ELF-1 (cell line): ENCODE measurements at regions not wholly inside any gene's neighbourhood (a gene's known extent, or its start where the extent isn't known, plus 50 kb on each side); places are given as distances from the start of the nearest gene placed in this dataset.
"Not testable (repeated sequence)": the region's sequence is repeated elsewhere in the genome, so short reads cannot be mapped to it uniquely, and the experiment has no call there.

Source experiments
- DNase-seq: peaks from one replicate; pipeline ENCODE4 v3.0.0-alpha.2; 2016; ENCODE audit warnings: low read depth, low spot score

DNA sequence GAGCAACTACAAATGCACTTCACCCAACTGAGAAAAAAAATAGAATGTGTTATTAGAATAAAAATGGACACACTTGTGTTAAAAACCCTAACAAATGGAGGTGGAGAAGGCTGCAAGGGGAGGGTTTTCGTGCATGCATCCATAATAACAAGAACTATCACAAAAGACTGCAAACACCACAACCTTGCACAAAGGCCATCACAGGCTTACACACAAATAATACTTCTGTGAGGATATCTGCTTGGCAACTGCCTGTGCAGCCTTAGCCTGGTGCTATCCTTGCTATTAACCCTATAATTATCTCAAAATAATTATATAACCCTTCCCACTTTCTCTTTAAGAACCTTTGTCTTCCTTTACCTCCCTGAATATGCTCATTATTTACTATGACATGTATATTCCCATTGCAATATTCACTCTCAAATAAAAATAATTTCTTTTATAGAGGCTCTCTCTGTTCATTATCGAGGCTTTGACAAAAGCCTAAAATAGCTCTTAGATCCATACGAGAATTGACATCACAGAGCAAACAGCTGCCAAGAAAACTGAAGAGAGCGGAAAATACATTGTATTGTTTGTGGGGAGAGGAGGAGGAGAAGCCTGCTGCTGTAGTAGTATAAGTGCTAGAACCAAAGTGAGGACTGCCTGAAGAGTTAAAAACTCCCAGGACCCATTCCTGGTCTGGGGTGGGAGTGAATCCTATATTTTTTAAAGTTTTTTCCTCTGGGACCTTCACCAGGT, 1768.7 kb downstream of the BRINP3 start:
- DNase-seq = no peak

DNA sequence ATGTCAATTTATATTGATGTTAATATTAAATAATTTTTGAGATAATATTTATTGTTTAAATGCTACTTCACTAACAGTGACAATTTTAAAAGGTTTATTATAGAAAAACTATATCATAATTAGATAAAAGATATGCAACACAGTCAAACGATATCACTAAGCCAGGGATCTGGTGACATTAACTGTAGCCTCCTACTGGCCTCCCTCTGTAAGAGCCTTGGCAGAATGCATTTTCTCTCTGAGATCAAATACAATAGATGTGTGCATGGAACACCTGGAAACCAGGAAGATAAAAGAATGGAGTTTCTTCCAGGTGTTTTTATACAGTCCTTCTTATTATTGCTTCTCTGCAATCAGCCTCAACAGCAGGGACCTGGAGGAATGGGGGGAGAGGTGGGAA, 1762.1 kb downstream of the BRINP3 start:
- DNase-seq = no peak

DNA sequence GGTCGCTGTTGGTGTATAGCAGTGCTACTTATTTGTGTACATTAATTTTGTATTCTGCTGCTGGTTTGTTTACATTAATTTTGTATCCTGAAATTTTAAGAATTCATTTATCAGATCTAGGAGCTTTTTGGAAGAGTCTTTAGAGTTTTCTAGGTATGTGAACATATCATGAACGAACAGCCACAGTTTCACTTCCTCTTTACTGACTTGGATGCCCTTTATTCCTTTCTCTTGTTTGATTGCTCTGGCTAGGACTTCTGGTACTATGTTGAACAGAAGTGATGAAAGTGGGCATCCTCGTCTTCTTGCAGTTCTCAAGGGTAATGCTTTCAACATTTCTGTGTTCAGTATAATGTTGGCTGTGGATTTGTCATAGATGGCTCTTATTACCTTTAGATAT, 1757.9 kb downstream of the BRINP3 start:
- no peak for DNase-seq

DNA sequence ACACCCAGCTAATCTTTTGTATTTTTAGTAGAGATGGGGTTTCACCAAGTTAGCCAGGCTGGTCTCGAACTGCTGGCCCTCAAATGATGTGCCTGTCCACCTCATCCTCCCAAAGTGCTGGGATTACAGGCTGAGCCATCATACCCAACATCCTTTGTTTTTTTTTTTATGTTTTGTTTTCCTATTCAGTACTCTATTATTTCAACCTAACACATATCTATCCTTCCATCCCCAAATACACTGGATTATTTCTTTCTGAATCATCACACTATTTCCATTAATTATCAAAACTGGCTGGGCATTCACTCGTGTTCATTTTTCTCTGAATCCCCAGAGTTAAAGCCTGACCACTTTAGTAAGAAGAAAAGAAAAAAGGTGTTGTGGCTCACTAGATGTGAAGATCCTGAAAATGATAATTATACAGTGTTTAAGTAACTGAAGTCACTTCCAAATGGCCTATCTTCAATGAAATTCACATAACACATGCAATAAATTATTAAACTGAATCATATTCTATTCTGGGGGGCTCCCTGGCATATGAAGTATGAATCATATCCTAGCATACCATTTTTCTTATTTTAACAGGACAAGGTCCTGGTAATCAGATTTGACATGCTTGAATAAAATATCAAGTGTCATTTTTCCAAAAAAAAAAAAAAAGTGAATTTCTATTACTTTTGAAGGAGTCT, 1754.2 kb downstream of the BRINP3 start:
- DNase-seq = no peak

DNA sequence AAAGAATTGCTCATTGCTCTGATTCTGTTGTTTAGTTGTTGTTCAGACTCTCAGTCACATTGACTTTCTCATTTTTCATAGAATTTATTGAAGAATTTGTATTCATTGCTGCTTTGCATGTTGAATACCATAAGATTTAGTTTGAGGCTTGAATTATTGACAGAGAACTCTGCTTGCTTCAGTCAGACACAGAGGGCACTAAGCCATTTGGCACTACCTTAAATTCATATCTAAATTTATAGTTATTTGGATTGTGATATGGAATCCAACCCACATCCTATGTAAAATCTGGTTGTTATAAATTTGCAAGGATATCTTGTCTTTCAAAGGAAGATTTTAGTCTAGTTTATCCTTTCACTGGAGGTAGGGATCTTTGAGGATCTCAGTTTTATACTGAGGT, 1748.6 kb downstream of the BRINP3 start:
- DNase-seq = no peak

DNA sequence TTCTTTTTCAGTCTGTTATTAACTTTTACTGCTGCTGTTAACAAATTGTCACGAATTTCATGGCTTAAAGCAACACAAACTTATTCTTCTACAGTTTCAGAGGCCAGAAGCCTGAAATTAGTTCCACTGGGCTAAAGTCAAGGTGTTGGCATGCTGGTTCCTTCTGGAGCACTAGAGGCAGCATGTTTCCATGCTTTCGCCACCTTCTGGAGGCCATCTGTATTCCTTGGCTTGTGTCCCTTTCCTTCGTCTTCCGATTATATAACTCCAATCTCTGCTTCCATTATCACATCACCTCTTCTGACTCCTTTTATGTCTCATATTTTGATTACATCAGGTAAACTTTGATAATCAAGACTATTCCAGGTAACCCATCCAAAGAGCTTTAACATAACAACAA, 1742.1 kb downstream of the BRINP3 start:
- DNase-seq = no peak

DNA sequence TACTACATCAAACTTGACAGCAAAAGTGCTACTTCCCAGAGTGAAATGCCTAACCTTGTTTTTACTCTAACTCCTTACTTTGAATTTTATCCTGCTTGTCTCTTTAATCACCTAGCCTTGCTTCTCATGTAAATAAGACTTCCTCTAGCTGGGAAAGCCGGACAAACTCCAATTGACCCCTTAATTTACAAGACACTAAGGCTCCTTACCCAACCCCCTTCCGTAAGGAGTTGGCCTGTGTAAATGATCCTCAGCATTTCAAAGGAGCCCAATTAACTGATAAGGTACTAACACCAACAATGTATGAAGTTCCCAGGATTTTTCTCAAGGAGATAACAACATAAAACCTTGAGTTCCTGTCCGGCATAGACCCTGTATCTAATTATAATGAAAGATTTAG, 1728.4 kb downstream of the BRINP3 start:
- peak; percentile 45 for DNase-seq

DNA sequence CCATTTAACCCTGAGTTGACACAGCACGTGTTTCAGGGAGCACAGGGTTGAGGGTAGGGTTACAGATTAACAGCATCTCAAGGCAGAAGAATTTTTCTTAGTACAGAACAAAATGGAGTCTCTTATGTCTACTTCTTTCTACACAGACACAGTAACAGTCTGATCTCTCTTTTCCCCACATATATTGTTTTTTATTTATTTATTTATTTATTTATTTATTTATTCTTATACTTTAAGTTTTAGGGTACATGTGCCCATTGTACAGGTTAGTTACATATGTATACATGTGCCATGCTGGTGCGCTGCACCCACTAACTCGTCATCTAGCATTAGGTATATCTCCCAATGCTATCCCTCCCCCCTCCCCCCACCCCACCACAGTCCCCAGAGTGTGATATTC, 1725.6 kb downstream of the BRINP3 start:
- DNase-seq = not testable (repeated sequence)

DNA sequence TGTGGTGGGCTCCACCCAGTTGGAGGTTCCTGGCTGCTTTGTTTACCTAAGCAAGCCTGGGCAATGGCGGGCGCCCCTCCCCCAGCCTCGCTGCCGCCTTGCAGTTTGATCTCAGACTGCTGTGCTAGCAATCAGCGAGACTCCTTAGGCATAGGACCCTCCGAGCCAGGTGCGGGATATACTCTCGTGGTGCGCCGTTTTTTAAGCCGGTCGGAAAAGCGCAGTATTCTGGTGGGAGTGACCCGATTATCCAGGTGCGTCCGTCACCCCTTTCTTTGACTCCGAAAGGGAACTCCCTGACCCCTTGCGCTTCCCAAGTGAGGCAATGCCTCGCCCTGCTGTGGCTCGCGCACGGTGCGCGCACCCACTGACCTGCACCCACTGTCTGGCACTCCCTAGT, 1719.9 kb downstream of the BRINP3 start:
- DNase-seq = peak; percentile 37

DNA sequence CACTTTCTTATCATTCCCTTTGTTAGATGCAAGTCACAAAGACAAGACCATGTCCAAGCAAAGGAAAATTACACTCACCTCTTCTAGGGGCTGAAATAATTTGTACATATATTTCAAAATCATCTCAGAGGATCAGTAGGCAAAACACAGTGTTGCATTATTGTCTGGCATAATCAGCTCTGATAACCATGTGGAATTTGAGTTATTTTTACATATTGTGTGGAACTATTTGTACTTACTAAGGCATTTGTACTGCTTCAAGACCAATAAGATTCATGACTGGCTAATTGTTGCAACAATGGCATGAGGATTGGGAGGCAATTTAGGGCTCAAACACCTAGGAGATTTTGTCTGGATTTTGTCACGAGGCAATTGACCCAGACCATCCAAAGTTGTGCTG, 1716.4 kb downstream of the BRINP3 start:
- no peak for DNase-seq

DNA sequence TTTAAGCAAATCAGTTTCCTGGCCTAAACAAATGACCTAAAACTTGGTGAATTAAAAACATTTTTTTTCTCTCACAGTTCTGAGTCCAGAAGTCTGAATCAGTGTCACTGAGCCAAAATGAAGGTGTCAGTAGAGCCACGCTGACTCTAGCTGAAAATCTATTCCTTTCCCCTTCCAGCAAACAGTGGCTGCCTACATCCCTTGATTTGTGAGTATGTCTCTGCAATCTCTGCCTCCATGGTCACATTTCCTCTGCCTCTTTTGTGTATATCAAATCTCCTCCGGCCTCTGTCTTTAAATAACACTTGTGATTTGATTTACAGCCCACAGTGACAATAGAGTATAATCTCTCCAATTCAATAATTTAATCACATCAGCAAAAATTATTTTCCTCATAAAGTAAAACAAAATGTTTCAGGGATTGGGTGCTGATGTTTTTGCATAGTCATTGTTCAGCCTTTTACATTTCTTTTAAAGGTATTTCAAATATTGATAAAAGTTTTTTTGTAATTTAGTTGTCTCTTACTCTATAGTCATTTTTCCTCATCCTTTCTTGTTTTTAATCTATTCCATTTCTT, 1715.4 kb downstream of the BRINP3 start:
- no peak for DNase-seq

DNA sequence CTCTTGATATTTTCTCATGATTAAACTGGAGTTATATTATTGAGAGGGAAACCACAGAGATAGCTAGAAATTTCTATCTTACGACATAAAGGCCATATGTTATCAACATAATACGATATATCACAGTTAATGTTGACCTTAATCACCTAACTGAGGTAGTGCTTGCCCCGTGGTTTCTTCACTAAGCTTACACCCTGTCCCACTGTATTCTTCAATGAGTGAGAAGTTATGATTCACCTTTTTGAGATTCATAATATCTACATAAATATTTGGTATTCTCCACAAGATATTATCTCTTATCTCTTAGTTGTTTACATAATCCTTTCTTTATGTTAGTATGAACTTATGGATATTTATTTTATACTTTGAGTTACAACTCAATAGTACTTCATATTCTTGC, 1714.1 kb downstream of the BRINP3 start:
- DNase-seq = no peak

DNA sequence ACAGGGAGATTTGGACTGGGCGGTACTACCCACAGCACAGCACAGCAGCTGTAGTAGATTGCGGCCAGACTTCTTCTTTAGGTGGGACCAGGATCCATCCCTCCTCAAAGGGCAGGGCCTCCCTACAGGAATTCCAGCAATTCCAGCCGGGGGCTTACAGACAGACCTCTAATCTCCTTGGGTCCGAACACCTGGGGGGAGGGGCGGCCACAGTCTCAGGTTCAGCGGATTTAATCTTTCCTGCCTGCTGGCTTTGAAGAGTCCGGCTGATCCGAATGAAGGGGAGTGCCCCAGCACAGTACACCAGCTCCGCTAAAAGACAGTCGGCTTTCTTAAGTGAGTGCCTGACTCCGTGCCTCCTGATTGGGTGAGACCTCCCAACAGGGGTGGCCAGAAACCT, 1708.5 kb downstream of the BRINP3 start:
- peak; percentile 94 for DNase-seq

DNA sequence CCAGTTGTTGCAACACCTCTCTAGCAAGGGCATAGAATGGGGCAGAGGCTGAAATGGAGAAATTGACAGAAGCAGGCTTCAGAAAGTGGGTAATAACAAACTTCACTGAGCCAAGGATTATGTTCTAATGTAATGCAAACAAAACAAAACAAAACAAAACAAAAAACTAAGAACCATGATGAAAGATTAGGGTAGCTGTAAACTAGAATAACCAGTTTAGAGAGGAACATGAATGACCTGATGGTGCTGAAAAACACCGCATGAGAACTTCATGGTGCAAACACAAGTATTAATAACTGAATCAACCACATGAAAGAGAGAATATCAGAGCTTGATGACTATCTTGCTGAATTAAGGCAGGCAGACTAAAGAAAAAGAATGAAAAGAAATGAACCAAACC, 1707.7 kb downstream of the BRINP3 start:
- DNase-seq = no peak

DNA sequence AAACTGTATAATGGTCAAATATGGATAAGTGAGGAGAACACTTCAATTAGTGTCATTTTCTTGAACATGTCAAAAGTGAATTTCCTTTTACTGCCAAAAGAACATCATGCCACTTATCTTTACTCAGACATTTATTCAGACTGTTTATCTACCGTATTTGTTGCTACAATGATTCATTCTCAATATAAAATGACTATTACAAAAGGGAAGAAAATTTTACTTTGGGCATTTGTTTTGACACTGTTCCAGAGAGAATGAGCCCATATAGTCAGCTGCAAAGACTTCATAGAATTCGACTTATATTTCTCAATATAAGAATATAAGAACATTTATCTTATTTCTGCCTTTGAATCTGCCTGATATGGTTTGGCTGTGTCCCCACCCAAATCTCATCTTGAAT, 1699.1 kb downstream of the BRINP3 start:
- DNase-seq = no peak

DNA sequence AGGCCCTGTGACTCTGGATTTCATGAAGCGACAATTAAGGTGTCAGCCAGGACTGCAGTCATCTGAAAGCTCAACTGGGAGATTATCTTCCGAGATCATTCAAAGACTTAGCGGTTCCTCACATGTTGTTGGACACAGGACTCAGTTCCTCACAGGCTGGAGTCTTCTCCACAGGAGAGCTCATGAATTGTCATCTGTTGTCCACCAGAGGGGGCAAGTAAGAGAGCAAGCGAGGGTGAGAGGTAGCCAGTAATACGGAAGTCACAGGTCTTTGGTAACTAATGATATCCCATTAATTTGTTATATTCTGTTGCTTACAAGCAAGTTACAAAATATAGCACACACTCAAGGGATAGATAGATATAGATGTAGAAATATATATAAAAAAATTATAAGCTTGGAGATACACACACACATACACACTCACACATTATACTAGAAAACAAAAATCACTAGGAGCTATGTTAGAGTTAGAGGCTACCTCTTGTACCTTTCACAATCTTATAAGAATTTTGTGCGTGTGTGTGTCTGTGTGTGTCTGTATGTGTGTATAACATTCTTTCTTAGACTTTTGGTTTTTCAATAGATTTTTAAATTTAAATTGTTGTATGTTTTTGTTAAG, 1695.3 kb downstream of the BRINP3 start:
- DNase-seq = peak; percentile 69

DNA sequence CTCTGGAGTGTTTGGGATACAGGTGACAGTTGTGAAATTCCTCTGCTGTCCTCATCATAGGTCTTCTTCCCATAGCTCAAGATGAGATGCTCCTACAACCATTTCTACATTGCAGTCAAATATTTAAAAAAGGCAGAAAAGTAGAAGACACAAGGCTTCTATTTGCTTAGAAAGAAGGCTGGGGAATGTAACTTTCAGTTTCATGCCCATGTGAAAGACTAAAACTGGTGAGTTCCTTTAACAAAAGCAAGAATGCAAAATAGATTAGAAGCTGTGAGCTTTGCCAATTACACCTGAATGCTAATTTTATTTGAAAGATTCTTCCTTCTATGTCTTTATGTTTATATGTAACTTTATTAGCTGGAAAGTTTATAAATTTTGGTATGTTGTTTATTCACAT, 1682.7 kb downstream of the BRINP3 start:
- DNase-seq = no peak

DNA sequence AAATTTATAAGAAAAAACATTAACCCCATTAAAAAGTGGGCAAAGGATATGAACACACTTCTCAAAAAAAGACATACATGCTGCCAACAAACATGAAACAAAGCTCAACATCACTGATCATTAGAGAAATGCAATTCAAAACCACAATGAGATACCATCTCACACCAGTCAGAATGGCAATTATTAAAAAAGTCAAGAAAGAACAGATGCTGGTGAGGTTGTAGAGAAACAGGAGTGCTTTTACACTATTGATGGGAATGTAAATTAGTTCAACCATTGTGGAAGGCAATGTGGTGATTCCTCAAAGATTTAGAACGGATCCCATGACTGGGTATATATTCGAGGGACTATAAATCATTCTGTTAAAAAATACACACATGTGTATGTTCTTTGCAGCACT, 1665.5 kb downstream of the BRINP3 start:
- DNase-seq = not testable (repeated sequence)

DNA sequence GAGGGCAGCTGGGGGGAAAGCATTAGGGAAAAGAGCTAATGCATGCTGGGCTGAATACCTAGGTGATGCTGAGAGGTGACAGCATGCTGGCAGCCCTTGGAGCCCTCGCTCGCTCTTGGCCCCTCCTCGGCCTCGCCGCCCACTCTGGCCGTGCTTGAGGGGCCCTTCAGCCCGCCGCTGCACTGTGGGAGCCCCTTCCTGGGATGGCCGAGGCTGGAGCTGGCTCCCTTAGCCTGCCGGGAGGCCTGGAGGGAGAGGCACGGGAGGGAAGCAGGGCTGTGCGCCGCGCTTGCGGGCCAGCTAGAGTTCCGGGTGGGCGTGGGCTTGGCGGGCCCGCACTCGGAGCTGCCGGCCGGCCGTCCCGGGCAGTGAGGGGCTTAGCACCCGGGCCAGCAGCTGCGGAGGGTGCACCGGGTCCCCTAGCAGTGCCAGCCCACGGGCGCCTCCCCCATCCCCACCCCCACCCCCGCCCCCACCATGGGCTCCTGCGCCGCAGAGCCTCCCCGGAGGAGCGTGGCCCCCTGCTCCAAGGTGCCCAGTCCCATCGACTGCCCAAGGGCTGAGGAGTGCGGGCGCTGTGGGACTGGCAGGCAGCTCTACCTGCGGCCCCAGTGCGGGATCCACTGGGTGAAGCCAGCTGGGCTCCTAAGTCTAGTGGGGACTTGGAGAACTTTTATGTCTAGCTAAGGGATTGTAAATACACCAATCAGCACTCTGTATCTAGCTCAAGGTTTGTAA, 1664.7 kb downstream of the BRINP3 start:
- not testable (repeated sequence) for DNase-seq

DNA sequence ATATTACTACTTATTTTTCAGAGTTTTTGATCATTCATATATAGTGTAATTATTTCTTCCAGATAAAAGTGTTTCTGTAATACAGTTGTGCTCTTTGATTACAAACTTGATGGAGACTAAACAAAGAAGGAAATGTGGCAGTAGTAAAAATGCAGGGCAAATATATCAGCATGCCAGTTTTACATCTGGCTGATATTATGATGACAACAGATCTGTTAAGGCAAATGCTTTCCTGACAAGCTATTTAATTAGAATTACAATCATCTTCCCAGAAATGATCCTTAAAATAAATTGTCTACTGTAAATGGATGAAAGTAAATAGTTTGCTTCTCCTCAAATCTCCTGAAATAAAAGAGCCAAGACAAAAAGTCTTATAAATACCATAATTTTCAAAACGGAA, 1659.8 kb downstream of the BRINP3 start:
- no peak for DNase-seq

DNA sequence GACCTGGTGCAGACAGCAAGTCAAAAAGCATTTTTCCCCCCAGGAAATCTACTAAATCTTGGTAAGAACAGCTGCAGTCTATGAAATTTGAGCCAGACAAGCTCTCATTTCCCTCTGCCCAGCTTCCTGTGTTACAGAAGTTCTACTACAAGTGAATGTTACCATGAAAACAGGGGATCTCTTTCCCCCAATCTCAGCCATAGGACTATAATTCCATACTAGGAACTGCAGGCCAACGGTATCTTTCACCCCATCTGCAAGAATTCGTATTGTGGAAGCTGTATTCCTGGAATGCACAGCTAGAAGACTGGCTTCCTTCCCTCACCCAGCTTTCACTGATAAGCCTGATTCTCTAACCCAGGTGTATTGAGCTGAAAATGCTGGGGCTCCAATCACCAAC, 1655.4 kb downstream of the BRINP3 start:
- DNase-seq = no peak

DNA sequence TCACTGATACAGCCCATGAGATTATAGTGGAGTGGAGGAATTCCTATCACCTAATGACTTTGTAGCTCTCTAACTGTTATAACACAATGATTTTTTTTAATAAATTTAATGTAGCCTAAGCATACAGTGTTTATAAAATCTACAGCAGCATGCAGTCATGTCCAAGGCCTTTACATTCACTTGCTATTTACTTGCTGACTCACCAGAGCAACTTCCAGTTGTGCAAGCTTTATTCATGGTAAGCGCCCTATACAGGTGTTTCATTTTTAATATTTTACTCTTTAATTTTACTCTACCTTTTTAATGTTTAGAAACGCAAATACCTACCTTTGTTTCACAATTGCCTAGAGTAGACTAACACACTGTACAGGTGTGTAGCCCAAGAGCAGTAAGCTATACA, 1652.2 kb downstream of the BRINP3 start:
- DNase-seq = no peak
